ENCODE measurements at regions not wholly inside any gene's neighbourhood (a gene's known extent, or its start where the extent isn't known, plus 50 kb on each side); places are given as distances from the start of the nearest gene placed in this dataset.
"Not testable (repeated sequence)": the region's sequence is repeated elsewhere in the genome, so short reads cannot be mapped to it uniquely, and the experiment has no call there.

DNA sequence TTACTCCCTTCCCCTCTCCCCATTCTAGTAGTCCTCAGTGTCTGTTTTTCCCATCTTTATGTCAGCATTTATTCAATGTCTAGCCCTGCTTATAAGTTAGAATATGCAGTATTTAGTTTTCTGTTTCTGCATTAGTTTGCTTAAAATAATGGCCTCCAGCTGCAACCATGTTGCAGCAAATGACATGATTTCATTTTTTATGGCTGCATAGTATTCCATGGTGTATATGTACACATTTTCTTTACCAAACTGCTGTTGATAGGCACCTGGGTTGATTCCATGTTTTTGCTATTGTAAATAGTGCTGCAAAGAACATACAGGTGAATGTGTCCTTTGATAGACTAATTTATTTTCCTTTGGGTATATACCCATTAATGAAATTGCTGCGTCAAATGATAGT is 267.7 kb downstream of the SRGAP2C start:
- Histone ChIP-seq H3K27ac (no peak overlapping the region), H3K4me1 (no peaks in the 10 kb centered on the region), H3K36me3 (no peaks in the 10 kb centered on the region), H3K9me3 (no peaks in the 10 kb centered on the region), H3K4me3 (no peak overlapping the region), H3K27me3 (no peaks in the 10 kb centered on the region)
- intact Hi-C loops (cut with DNase I; ENCODE audit: low total_unique reads) (no loop called here), in situ Hi-C loops (cut with MboI; ENCODE audit: low sequenced_read_pairs in 4 of 4) (no loop called here)
- TF ChIP-seq, protein P1, sequence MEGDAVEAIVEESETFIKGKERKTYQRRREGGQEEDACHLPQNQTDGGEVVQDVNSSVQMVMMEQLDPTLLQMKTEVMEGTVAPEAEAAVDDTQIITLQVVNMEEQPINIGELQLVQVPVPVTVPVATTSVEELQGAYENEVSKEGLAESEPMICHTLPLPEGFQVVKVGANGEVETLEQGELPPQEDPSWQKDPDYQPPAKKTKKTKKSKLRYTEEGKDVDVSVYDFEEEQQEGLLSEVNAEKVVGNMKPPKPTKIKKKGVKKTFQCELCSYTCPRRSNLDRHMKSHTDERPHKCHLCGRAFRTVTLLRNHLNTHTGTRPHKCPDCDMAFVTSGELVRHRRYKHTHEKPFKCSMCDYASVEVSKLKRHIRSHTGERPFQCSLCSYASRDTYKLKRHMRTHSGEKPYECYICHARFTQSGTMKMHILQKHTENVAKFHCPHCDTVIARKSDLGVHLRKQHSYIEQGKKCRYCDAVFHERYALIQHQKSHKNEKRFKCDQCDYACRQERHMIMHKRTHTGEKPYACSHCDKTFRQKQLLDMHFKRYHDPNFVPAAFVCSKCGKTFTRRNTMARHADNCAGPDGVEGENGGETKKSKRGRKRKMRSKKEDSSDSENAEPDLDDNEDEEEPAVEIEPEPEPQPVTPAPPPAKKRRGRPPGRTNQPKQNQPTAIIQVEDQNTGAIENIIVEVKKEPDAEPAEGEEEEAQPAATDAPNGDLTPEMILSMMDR (IDR thresholded peaks at IDR 0.05 in 4 of 5, conservative IDR thresholded peaks at IDR 0.05 in 1 of 5) = no peak
- TF ChIP-seq POLR2A (IDR thresholded peaks at IDR 0.05) = no peak
- DNase-seq (no peak), ATAC-seq (no peak)

DNA sequence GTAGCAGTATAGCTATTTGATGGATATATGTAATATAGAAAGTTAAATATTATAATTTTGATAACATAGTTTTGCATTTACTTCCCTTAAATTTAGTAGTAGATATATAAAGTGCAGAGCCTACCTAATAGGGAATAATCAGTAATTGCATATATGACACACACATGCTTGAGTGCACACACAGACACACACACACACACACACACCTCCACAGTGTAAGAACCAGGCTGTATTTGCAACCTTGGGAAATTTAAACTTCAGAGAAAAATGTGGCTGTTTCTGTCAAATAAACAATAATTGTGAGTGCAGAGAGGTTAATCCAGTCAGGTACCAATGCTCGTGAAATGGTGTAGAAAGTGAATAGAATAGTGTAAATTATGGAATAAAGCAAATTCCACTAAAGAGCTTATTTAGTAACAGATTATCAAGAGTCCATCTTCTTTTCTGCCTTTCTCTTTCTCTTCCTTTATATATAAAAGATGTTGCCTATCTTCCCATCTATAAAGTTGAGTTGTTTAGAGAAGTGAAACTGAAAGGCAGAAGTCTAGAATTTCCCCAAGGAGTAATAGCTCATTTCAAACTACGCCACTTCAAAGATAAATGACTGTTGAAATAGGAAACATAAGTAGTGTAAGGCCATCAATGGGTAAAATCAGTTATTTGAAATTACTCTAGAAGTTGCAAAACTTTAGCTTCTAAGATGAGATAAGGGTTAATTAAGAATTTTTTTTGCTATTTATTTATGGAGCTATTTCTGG is 273.7 kb downstream of the SRGAP2C start:
- intact Hi-C loops (cut with DNase I; ENCODE audit: low total_unique reads) (no loop called here), in situ Hi-C loops (cut with MboI; ENCODE audit: low sequenced_read_pairs in 4 of 4) (no loop called here)
- Histone ChIP-seq H3K9me3 (no peaks in the 10 kb centered on the region), H3K4me1 (no peaks in the 10 kb centered on the region), H3K36me3 (no peaks in the 10 kb centered on the region), H3K27me3 (no peaks in the 10 kb centered on the region), H3K27ac (no peak overlapping the region), H3K4me3 (no peak overlapping the region)
- no peak for DNase-seq
- ATAC-seq = no peak
- no peak for TF ChIP-seq POLR2A (IDR thresholded peaks at IDR 0.05)
- TF ChIP-seq, protein P1 (IDR thresholded peaks at IDR 0.05 in 4 of 5, conservative IDR thresholded peaks at IDR 0.05 in 1 of 5) = no peak

DNA sequence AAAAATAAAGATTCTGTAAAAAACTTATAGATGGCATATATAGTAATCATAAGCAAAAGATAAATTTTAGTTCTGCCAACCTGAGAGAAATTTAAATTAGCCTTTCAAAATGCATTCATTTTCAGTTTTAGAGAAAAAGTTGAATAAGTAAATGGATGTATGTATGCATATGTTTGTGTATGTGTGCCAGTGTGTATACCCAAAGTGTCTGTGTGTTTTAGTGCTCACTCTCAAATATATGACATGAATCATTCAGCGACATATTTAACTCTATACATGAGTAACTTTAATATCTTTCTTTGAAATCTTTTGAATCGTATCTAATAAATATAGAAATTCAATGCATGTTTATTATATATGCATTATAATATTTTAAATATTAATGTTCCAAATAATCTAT is 274.5 kb downstream of the SRGAP2C start:
- DNase-seq (no peak), ATAC-seq (no peak)
- Histone ChIP-seq H3K9me3 (no peaks in the 10 kb centered on the region), H3K36me3 (no peaks in the 10 kb centered on the region), H3K27ac (no peak overlapping the region), H3K4me1 (no peaks in the 10 kb centered on the region), H3K27me3 (no peaks in the 10 kb centered on the region), H3K4me3 (no peak overlapping the region)
- in situ Hi-C loops (cut with MboI; ENCODE audit: low sequenced_read_pairs in 4 of 4) (no loop called here), intact Hi-C loops (cut with DNase I; ENCODE audit: low total_unique reads) (no loop called here)
- no peak for TF ChIP-seq POLR2A (IDR thresholded peaks at IDR 0.05)
- TF ChIP-seq, protein P1 (IDR thresholded peaks at IDR 0.05 in 4 of 5, conservative IDR thresholded peaks at IDR 0.05 in 1 of 5) = no peak

DNA sequence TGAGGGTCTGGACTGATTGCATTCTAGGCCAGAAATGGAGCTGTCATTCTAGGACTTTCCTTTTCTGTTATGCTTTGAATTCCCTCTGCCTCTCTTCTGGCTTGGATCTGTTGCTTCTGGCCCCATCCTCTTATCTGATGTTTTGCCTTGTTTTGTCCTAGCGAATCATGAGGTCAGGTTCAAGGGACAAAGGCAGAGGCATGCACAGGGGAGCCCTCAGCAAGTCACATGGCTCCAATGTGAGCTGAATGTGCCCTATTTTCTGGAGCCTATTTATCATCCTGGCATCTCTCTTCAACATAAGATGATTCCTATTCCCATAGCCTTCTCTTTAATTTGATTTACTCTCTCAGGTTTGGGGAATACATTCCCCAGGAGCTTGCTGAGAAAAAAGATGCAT is 284.6 kb downstream of the SRGAP2C start:
- in situ Hi-C loops (cut with MboI; ENCODE audit: low sequenced_read_pairs in 4 of 4); H3K27ac ChIP-seq; H3K4me1 ChIP-seq; H3K9me3 ChIP-seq; H3K36me3 ChIP-seq; DNase-seq; H3K27me3 ChIP-seq; H3K4me3 ChIP-seq; intact Hi-C loops (cut with DNase I; ENCODE audit: low total_unique reads); ATAC-seq: not testable (repeated sequence)

DNA sequence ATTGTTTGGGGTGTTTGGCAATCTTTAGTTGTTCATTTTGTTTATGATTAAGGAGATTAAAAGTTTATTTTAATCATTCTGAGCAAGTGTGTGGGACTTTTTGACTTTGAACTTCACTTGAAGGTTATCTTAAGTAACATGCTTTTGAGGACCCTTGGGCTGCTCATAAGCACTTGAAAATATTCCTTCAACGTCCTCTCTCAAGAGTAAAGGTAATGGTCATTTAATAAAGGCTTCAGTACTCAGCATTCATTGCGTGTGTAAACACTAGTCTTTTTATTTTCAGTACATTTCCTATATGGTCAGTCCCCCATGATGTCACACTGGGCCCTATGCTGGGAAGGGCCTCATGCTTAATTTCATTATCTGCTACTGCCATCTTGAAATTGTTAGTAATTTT is 285.6 kb downstream of the SRGAP2C start:
- ATAC-seq; H3K9me3 ChIP-seq; DNase-seq; H3K36me3 ChIP-seq; H3K27ac ChIP-seq; H3K4me3 ChIP-seq; intact Hi-C loops (cut with DNase I; ENCODE audit: low total_unique reads); H3K27me3 ChIP-seq; in situ Hi-C loops (cut with MboI; ENCODE audit: low sequenced_read_pairs in 4 of 4); H3K4me1 ChIP-seq: not testable (repeated sequence)

DNA sequence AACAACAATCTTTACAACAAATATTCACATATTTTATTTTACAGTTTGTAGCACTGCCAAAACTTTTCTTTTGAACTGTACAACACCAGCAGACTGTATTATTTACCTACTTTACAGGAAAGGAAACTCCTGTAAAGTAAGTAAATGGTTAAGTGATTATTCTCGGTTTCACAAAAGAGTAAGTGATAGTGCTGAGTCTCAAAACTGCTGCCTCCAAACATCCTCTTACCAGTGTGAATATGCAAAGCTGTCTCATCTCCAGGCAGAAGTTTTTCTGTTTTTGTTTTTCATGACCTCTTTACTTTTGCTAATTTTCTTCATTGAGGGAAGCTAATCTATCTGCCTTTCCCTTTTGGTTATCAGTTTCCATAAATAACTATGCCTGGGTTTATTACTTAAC is 286.7 kb downstream of the SRGAP2C start:
- Histone ChIP-seq H3K4me1 (no peaks in the 10 kb centered on the region), H3K27me3 (no peaks in the 10 kb centered on the region), H3K9me3 (no peaks in the 10 kb centered on the region), H3K27ac (no peak overlapping the region), H3K4me3 (no peak overlapping the region), H3K36me3 (no peaks in the 10 kb centered on the region)
- intact Hi-C loops (cut with DNase I; ENCODE audit: low total_unique reads) = no loop called here
- ATAC-seq (no peak), DNase-seq (no peak)
- no peak for TF ChIP-seq POLR2A (IDR thresholded peaks at IDR 0.05)
- TF ChIP-seq, protein P1 (IDR thresholded peaks at IDR 0.05 in 4 of 5, conservative IDR thresholded peaks at IDR 0.05 in 1 of 5) = no peak
- in situ Hi-C loops (cut with MboI; ENCODE audit: low sequenced_read_pairs in 4 of 4) = no loop called here
